IMR-90 (cell line): ENCODE measurements at regions not wholly inside any gene's neighbourhood (a gene's known extent, or its start where the extent isn't known, plus 50 kb on each side); places are given as distances from the start of the nearest gene placed in this dataset.

Source experiments
- ATAC-seq: fragments of 200-7000 bp; cut with Tn5 transposase; 2 replicates; pipeline ENCODE4 v1.9.1; 2020; ENCODE audit warnings: low read depth, mild to moderate bottlenecking, moderate library complexity
- BruUV-seq: library from RNA; stranded (reverse); fragments of 400-500 nt; replicated peaks from 2 replicates; lab custom pipeline; 2021; lab: Mats Ljungman, UMichigan
- CTCF ChIA-PET: fragments of 300-600 bp; formaldehyde crosslinking; extraction: SDS; loops from one replicate; lab custom pipeline; 2021; ENCODE audit warnings: antibody characterized with exemption; lab: Yijun Ruan, JAX
- POLR2A ChIA-PET: fragments of 300-600 bp; sonication (Branson Sonifier 250); formaldehyde crosslinking; loops from one replicate; lab custom pipeline; 2022; ENCODE audit warnings: antibody characterized with exemption; ENCODE audit not compliant: unreplicated experiment; lab: Charles Lee
- DNase-seq: peaks from one replicate; pipeline ENCODE4 v3.0.0; 2013
- H2AFZ ChIP-seq: replicated peaks from 2 replicates; pipeline ENCODE3; 2013; ENCODE audit warnings: low read length, mild to moderate bottlenecking; ENCODE audit not compliant: poor library complexity
- H2AK5ac ChIP-seq: 2 replicates; pipeline ENCODE4 v1.6.1; 2013; ENCODE audit warnings: low read depth, low read length, inconsistent platforms
- H2AK9ac ChIP-seq: replicated peaks from 2 replicates; pipeline ENCODE3; 2013; ENCODE audit warnings: mild to moderate bottlenecking, low read depth, low read length, moderate library complexity; ENCODE audit not compliant: poor library complexity
- H2BK120ac ChIP-seq: 2 replicates; pipeline ENCODE4 v1.6.1; 2013; ENCODE audit warnings: low read depth, low read length, inconsistent platforms
- H2BK15ac ChIP-seq: 3 replicates; pipeline ENCODE4 v1.6.1; 2013; ENCODE audit warnings: low read depth, low read length, inconsistent platforms
- H2BK20ac ChIP-seq: 2 replicates; pipeline ENCODE4 v1.6.1; 2013; ENCODE audit warnings: low read depth, mild to moderate bottlenecking, inconsistent platforms, low read length, moderate library complexity
- H2BK5ac ChIP-seq: 2 replicates; pipeline ENCODE4 v1.6.1; 2013; ENCODE audit warnings: mild to moderate bottlenecking, low read depth, low read length, inconsistent platforms; ENCODE audit not compliant: poor library complexity, severe bottlenecking
- H3K14ac ChIP-seq: replicated peaks from 2 replicates; pipeline ENCODE4 v1.6.1; 2013; ENCODE audit warnings: low read depth, low read length, inconsistent platforms
- H3K18ac ChIP-seq: 2 replicates; pipeline ENCODE4 v1.6.1; 2013; ENCODE audit warnings: low read depth, low read length, control low read depth
- H3K23ac ChIP-seq: 2 replicates; pipeline ENCODE4 v1.6.1; 2013; ENCODE audit warnings: low read depth, low read length, inconsistent platforms
- H3K27ac ChIP-seq: 2 replicates; pipeline ENCODE4 v1.5.1; 2013; ENCODE audit warnings: mild to moderate bottlenecking, control low read depth, low read length; ENCODE audit not compliant: insufficient read depth
- H3K27me3 ChIP-seq: 2 replicates; pipeline ENCODE4 v1.6.1; 2013; ENCODE audit warnings: low read length; ENCODE audit not compliant: control insufficient read depth, insufficient read depth
- H3K36me3 ChIP-seq: 2 replicates; pipeline ENCODE4 v1.6.1; 2013; ENCODE audit warnings: low read length, mixed read lengths; ENCODE audit not compliant: control insufficient read depth, insufficient read depth
- H3K4ac ChIP-seq: 2 replicates; pipeline ENCODE4 v1.6.1; 2013; ENCODE audit warnings: low read depth, low read length, inconsistent platforms
- H3K4me1 ChIP-seq: 2 replicates; pipeline ENCODE4 v1.6.1; 2013; ENCODE audit warnings: low read length, mixed read lengths; ENCODE audit not compliant: control insufficient read depth, insufficient read depth
- H3K4me2 ChIP-seq: 2 replicates; pipeline ENCODE4 v1.6.1; 2013; ENCODE audit warnings: low read depth, mild to moderate bottlenecking, control low read depth, low read length, moderate library complexity
- H3K4me3 ChIP-seq: 2 replicates; pipeline ENCODE4 v1.5.1; 2013; ENCODE audit warnings: low read depth, mild to moderate bottlenecking, control low read depth, low read length, moderate library complexity; ENCODE audit not compliant: insufficient read depth
- H3K56ac ChIP-seq: 2 replicates; pipeline ENCODE4 v1.6.1; 2013; ENCODE audit warnings: low read length, inconsistent platforms; ENCODE audit not compliant: insufficient read depth; ENCODE audit errors: extremely low read depth
- H3K79me1 ChIP-seq, 2 experiments: 2 replicates each; pipeline ENCODE4 v1.6.1; 2013; ENCODE audit warnings: low read length in 2 of 2, inconsistent platforms in 1 of 2, low read depth in 1 of 2
- H3K9ac ChIP-seq: 2 replicates; pipeline ENCODE4 v1.6.1; 2013; ENCODE audit warnings: low read depth, low read length, control low read depth
- H3K9me1 ChIP-seq: 2 replicates; pipeline ENCODE4 v1.6.1; 2013; ENCODE audit warnings: low read length, inconsistent platforms; ENCODE audit not compliant: insufficient read depth
- H3K9me3 ChIP-seq: 2 replicates; pipeline ENCODE4 v1.6.1; 2013; ENCODE audit warnings: low read length; ENCODE audit not compliant: control insufficient read depth, insufficient read depth
- H4K20me1 ChIP-seq: 2 replicates; pipeline ENCODE4 v1.6.1; 2013; ENCODE audit warnings: low read length, inconsistent platforms; ENCODE audit not compliant: insufficient read depth
- H4K5ac ChIP-seq: 2 replicates; pipeline ENCODE4 v1.6.1; 2013; ENCODE audit warnings: mild to moderate bottlenecking, low read depth, low read length, control low read depth
- H4K8ac ChIP-seq, 2 experiments: 2 replicates each; pipeline ENCODE4 v1.6.1; 2013; ENCODE audit warnings: low read depth in 2 of 2, low read length in 2 of 2, control low read depth in 1 of 2, inconsistent platforms in 1 of 2
- H4K91ac ChIP-seq: 2 replicates; pipeline ENCODE4 v1.6.1; 2013; ENCODE audit warnings: low read depth, low read length, inconsistent platforms; ENCODE audit not compliant: insufficient read depth
- MAZ ChIP-seq: IDR thresholded peaks from 2 replicates; pipeline ENCODE4 v1.6.1; 2012; ENCODE audit warnings: low read depth, mild to moderate bottlenecking, low read length, improper control_type of control experiment, moderate library complexity, borderline replicate concordance
- NFE2L2 ChIP-seq: fragments of 150-350 bp; IDR thresholded peaks from 2 replicates; pipeline ENCODE4 v1.6.1; 2016; ENCODE audit warnings: low read depth, mild to moderate bottlenecking, low read length
- RAD21 ChIP-seq: IDR thresholded peaks from 2 replicates; pipeline ENCODE4 v1.6.1; 2012; ENCODE audit warnings: low read length, improper control_type of control experiment
- RCOR1 ChIP-seq: IDR thresholded peaks from 2 replicates; pipeline ENCODE4 v1.6.1; 2012; ENCODE audit warnings: mild to moderate bottlenecking, low read length, improper control_type of control experiment; ENCODE audit not compliant: insufficient replicate concordance
- RFX5 ChIP-seq: IDR thresholded peaks from 2 replicates; pipeline ENCODE4 v1.8.0; 2012; ENCODE audit warnings: low read depth, mild to moderate bottlenecking, low read length, moderate library complexity
- SMC3 ChIP-seq: fragments of 150-350 bp; IDR thresholded peaks from 2 replicates; pipeline ENCODE4 v1.6.1; 2016; ENCODE audit warnings: low read depth, mild to moderate bottlenecking, antibody characterized with exemption, low read length, moderate library complexity
- WGBS, 2 experiments: methylation state at CpG; one replicate each; pipeline versions ENCODE4 v1.1.5 to v1.1.7; 2013; ENCODE audit warnings: missing lambda C conversion rate in 2 of 2; ENCODE audit not compliant: insufficient read length in 1 of 2; ENCODE audit errors: extremely low coverage in 2 of 2; 5-methylcytosine and 5-hydroxymethylcytosine counted together
- dilution Hi-C: fragments of 300-500 bp; cut with HindIII; formaldehyde crosslinking; loops from one replicate; pipeline ENCODE4 v1.14.3; 2018; ENCODE audit warnings: low sequenced_read_pairs; ENCODE audit not compliant: unreplicated experiment
- in situ Hi-C: fragments of 300-500 bp; cut with MboI; formaldehyde crosslinking; loops from 3 replicates; pipeline ENCODE4 v1.14.3; 2019; ENCODE audit warnings: low sequenced_read_pairs, inconsistent platforms, mixed read lengths
- intact Hi-C: fragments of 100-400 bp; cut with micrococcal nuclease; formaldehyde crosslinking; loops from 2 replicates; pipeline ENCODE4 v1.10.0; 2022

GRCh38 chr12:105945880-105946279, 192.9 kb downstream of the NUAK1 start:
- Histone ChIP-seq H2BK120ac (no peak overlapping the region), H3K18ac (no peak overlapping the region), H3K4me3 (no peak overlapping the region), H2AK5ac (no peak overlapping the region), H3K9me3 (no peaks in the 10 kb centered on the region), H2BK20ac (no peak overlapping the region), H4K5ac (no peak overlapping the region), H3K4me1 (no peaks in the 10 kb centered on the region; the same call in 1 of the 2 replicates), H2BK5ac (no peak overlapping the region), H3K4ac (no peak overlapping the region), H3K56ac (no peak overlapping the region), H2AFZ (no peak overlapping the region), H2AK9ac (no peak overlapping the region), H3K9ac (no peak overlapping the region), H4K91ac (no peak overlapping the region), H3K27ac (no peak overlapping the region), H3K79me1 (no peaks in the 10 kb centered on the region), H4K8ac (no peak overlapping the region), H3K27me3 (no peaks in the 10 kb centered on the region), H3K36me3 (no peaks in the 10 kb centered on the region), H3K9me1 (no peaks in the 10 kb centered on the region), H3K4me2 (no peak overlapping the region), H3K23ac (no peak overlapping the region), H3K14ac (no peak overlapping the region), H4K20me1 (no peaks in the 10 kb centered on the region), H2BK15ac (no peak overlapping the region)
- in situ Hi-C loops = no loop called here
- no peak for ATAC-seq
- dilution Hi-C loops = no loop called here
- TF ChIP-seq RFX5 = no peak
- TF ChIP-seq SMC3 = no peak
- no peak for TF ChIP-seq MAZ
- TF ChIP-seq RAD21 = no peak
- TF ChIP-seq NFE2L2 = no peak
- TF ChIP-seq RCOR1 = no peak
- POLR2A ChIA-PET = no interaction called here
- CTCF ChIA-PET = interaction anchor here (1.7 kb wide), 1 partner anchor 30 kb away, joined by 4 read pairs; no protein-coding TSS in a partner anchor
- intact Hi-C loops = no loop called here
- WGBS, 2 experiments = no CpG with 5 or more reads among the region's 1 CpG
- no TSS peak for BruUV-seq
- no peak for DNase-seq
